OCI-LY7 (cell line): ENCODE measurements at regions not wholly inside any gene's neighbourhood (a gene's known extent, or its start where the extent isn't known, plus 50 kb on each side); places are given as distances from the start of the nearest gene placed in this dataset.

Source experiments
- BruUV-seq: library from RNA; stranded (reverse); fragments of 400-500 nt; replicated peaks from 2 replicates; lab custom pipeline; 2021; lab: Mats Ljungman, UMichigan
- CTCF ChIA-PET: fragments of 300-600 bp; sonication (Branson Sonifier 250); formaldehyde crosslinking; loops from one replicate; lab custom pipeline; 2022; ENCODE audit warnings: antibody characterized with exemption; ENCODE audit not compliant: unreplicated experiment; lab: Charles Lee
- POLR2A ChIA-PET: fragments of 300-600 bp; sonication (Branson Sonifier 250); formaldehyde crosslinking; loops from one replicate; lab custom pipeline; 2022; ENCODE audit warnings: antibody characterized with exemption; lab: Charles Lee
- DNase-seq: peaks from one replicate; pipeline ENCODE4 v3.0.0-alpha.2; 2015; ENCODE audit warnings: low spot score
- H2AFZ ChIP-seq: fragments of 200-600 bp; sonication (generic), shearing (Covaris generic); 2 replicates; pipeline ENCODE4 v1.6.1; 2014; ENCODE audit warnings: mild to moderate bottlenecking, antibody characterized with exemption, low read length, moderate library complexity
- H3K27ac ChIP-seq: fragments of 200-600 bp; sonication (generic); 2 replicates; pipeline ENCODE4 v1.5.1; 2014; ENCODE audit warnings: mixed run types, low read depth, mild to moderate bottlenecking, moderate library complexity, low read length, inconsistent platforms; ENCODE audit not compliant: poor library complexity, severe bottlenecking
- H3K36me3 ChIP-seq: fragments of 200-600 bp; sonication (generic); 2 replicates; pipeline ENCODE4 v1.6.1; 2014; ENCODE audit warnings: mild to moderate bottlenecking, antibody characterized with exemption, low read length, moderate library complexity, mixed read lengths; ENCODE audit not compliant: insufficient read depth
- H3K4me1 ChIP-seq: fragments of 200-600 bp; sonication (generic); 2 replicates; pipeline ENCODE4 v1.5.1; 2014; ENCODE audit warnings: mild to moderate bottlenecking, low read length; ENCODE audit not compliant: insufficient read depth, poor library complexity, severe bottlenecking
- H3K4me2 ChIP-seq: fragments of 200-600 bp; sonication (generic); 2 replicates; pipeline ENCODE4 v1.6.1; 2014; ENCODE audit warnings: mild to moderate bottlenecking, low read length
- H3K4me3 ChIP-seq: fragments of 200-600 bp; sonication (generic); 2 replicates; pipeline ENCODE4 v1.5.1; 2014; ENCODE audit warnings: mild to moderate bottlenecking, low read depth, low read length; ENCODE audit not compliant: poor library complexity, severe bottlenecking
- H3K79me2 ChIP-seq: fragments of 200-600 bp; sonication (generic); 2 replicates; pipeline ENCODE4 v1.6.1; 2016; ENCODE audit warnings: low read depth, mild to moderate bottlenecking, low read length, moderate library complexity, mixed read lengths; ENCODE audit not compliant: insufficient read depth
- H3K9me2 ChIP-seq: fragments of 200-600 bp; sonication (generic); 2 replicates; pipeline ENCODE4 v1.6.1; 2016; ENCODE audit warnings: mild to moderate bottlenecking, low read length, mixed read lengths; ENCODE audit not compliant: insufficient read depth
- H3K9me3 ChIP-seq: fragments of 200-600 bp; sonication (generic); 2 replicates; pipeline ENCODE4 v1.6.1; 2014; ENCODE audit warnings: mild to moderate bottlenecking, mixed run types, low read length, mixed read lengths
- H4K20me1 ChIP-seq: fragments of 200-600 bp; sonication (generic); 2 replicates; pipeline ENCODE4 v1.6.1; 2014; ENCODE audit warnings: mild to moderate bottlenecking, antibody characterized with exemption, low read length, moderate library complexity, mixed read lengths; ENCODE audit not compliant: insufficient read depth
- CTCF ChIP-seq: fragments of 200-600 bp; sonication (generic); conservative IDR thresholded peaks from 2 replicates; pipeline ENCODE4 v1.5.1; 2014; ENCODE audit warnings: mild to moderate bottlenecking, antibody characterized with exemption, low read length, moderate library complexity, mixed read lengths
- EZH2phosphoT487 ChIP-seq: fragments of 200-600 bp; sonication (generic); IDR thresholded peaks from 2 replicates; pipeline ENCODE4 v1.6.1; 2018; ENCODE audit warnings: low read depth, borderline replicate concordance, mild to moderate bottlenecking, mixed run types, antibody characterized with exemption, low read length, moderate library complexity, mixed read lengths
- intact Hi-C: fragments of 100-400 bp; cut with micrococcal nuclease; formaldehyde crosslinking; loops from one replicate; pipeline ENCODE4 v1.10.0; 2022; ENCODE audit not compliant: unreplicated experiment

GRCh38 chr17:71845337-71845736, 275.5 kb upstream of the SOX9 start:
- Histone ChIP-seq H3K79me2 (no peaks in the 10 kb centered on the region), H3K9me3 (no peaks in the 10 kb centered on the region), H4K20me1 (no peaks in the 10 kb centered on the region), H2AFZ (no peak overlapping the region), H3K4me3 (no peak overlapping the region), H3K36me3 (no peaks in the 10 kb centered on the region), H3K4me1 (no peaks in the 10 kb centered on the region), H3K27ac (no peak overlapping the region), H3K4me2 (no peak overlapping the region), H3K9me2 (no peaks in the 10 kb centered on the region)
- intact Hi-C loops = no loop called here
- ChIA-PET CTCF (no interaction called here), POLR2A (no interaction called here)
- no TSS peak for BruUV-seq
- no peak for DNase-seq
- TF ChIP-seq CTCF (no peak), EZH2phosphoT487 (no peak)

DNA sequence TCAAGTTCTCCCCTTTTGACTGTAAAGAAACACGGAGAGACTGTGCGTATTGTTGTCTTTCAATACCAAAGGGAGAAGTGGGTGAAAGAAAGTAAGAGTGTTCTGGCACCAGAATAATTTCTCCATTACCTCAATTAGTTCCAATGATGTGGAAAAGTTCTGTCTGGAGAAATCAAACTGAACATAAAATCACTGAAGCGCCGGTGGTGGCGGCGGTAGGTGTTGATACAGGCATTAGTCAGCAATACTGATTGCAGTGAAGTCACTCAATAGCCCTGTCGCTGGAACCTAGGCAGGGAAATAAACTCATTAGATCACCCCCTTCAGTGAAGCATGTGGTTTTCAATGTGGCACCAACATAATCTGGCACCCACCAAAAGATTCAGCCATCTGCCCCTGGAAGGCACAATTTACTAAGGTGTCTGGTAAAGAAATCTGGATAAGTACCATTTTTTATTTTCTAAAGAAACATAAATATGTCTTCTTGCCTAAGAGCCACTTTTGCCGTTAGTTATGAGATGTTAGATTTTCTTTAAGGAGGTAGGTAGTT, 274.2 kb upstream of the SOX9 start:
- H3K79me2 ChIP-seq = no peaks in the 10 kb centered on the region
- no peak for DNase-seq
- intact Hi-C loops = no loop called here
- TF ChIP-seq EZH2phosphoT487 (no peak), CTCF (no peak)
- H3K36me3 ChIP-seq = no peaks in the 10 kb centered on the region
- no TSS peak for BruUV-seq
- H3K9me3 ChIP-seq = no peaks in the 10 kb centered on the region
- H2AFZ ChIP-seq = no peak overlapping the region
- ChIA-PET POLR2A (no interaction called here), CTCF (no interaction called here)
- no peak overlapping the region for H3K4me3 ChIP-seq
- no peak overlapping the region for H3K4me2 ChIP-seq
- H3K9me2 ChIP-seq = no peaks in the 10 kb centered on the region
- H3K27ac ChIP-seq = no peak overlapping the region
- H4K20me1 ChIP-seq = no peaks in the 10 kb centered on the region
- no peaks in the 10 kb centered on the region for H3K4me1 ChIP-seq

DNA sequence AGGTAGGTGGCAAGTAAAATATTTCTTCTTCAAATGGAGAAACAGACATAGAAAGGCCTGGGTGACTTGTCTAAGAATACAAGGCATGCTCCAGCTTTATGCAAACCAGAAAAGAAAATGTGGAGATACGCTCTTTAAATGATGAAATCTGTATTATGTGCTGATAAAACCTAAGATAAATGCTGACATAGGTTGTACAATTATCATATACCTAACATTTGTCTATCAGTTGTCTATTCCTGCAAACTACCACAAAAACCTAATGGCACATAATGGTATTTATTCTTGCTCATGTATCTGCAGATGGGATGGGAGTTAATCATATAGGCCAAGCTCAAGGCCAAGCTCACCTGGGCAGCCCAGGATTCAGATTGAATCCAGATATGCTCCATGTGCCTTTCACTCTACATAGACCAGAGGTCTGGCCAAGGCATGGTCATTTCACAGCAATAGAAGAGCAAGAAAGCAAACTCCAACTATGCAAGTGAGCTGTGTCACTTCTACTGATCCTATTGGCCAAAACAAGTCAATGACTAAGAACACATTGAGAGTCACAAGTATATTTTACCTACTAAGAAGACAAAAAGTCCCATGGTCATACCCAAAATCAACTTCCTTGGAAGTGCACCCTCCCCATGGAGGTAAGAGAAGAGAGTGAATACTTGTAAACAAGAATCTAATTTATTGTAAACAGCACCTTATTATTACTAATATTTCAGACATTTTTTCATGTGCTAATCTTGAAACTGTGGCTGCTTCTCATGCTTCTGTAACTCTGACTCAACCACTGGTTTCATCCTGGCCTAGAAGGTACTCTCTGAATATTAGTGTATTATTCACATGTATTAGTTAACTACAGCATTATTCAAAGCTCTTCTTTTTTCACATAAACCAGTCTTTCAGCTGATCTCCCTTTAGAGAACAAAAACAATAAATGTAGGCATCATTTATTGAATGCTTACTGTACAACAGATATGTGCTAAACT, 270.7 kb upstream of the SOX9 start:
- Histone ChIP-seq H3K27ac (no peak overlapping the region), H3K9me2 (no peaks in the 10 kb centered on the region), H3K4me2 (no peak overlapping the region), H3K4me1 (no peaks in the 10 kb centered on the region), H3K4me3 (no peak overlapping the region), H3K79me2 (no peaks in the 10 kb centered on the region), H3K36me3 (no peaks in the 10 kb centered on the region), H2AFZ (no peak overlapping the region), H4K20me1 (no peaks in the 10 kb centered on the region), H3K9me3 (no peaks in the 10 kb centered on the region)
- TF ChIP-seq CTCF (no peak), EZH2phosphoT487 (no peak)
- BruUV-seq = no TSS peak
- no peak for DNase-seq
- intact Hi-C loops = no loop called here
- ChIA-PET CTCF (no interaction called here), POLR2A (interaction anchor here (0.5 kb wide), 1 partner anchor 1044 kb away, joined by 4 read pairs; no protein-coding TSS in a partner anchor)
